Keratinocyte (primary cell): ENCODE measurements at regions not wholly inside any gene's neighbourhood (a gene's known extent, or its start where the extent isn't known, plus 50 kb on each side); places are given as distances from the start of the nearest gene placed in this dataset.

Experiments used
- CTCF ChIP-seq, 3 experiments: IDR thresholded peaks in 1 of 3; conservative IDR thresholded peaks in 1 of 3; optimal IDR thresholded peaks in 1 of 3; 2 replicates in 2 of 3; 3 replicates in 1 of 3; pipeline versions ENCODE3 to v1.5.1; 2011; ENCODE audit warnings: low read length in 3 of 3, mild to moderate bottlenecking in 3 of 3, moderate library complexity in 2 of 3, control low read depth in 1 of 3, inconsistent platforms in 1 of 3; ENCODE audit not compliant: insufficient read depth in 2 of 3; ENCODE audit errors: extremely low read depth in 1 of 3
- EZH2 ChIP-seq: IDR thresholded peaks from one replicate; pipeline ENCODE4 v1.6.1; 2012; ENCODE audit warnings: inconsistent platforms, mild to moderate bottlenecking, low read length, moderate library complexity

GRCh38 chr2:57576983-57577382 is 469.6 kb upstream of the VRK2 start:
- TF ChIP-seq EZH2 = no peak
- TF ChIP-seq CTCF (optimal IDR thresholded peaks at IDR 0.05 in 1 of 3, IDR thresholded peaks at IDR 0.05 in 1 of 3, conservative IDR thresholded peaks at IDR 0.05 in 1 of 3; ENCODE audit: extremely low read depth in 1 of 3, insufficient read depth in 2 of 3, low read length in 3 of 3) = no peak
